ENCODE measurements at regions not wholly inside any gene's neighbourhood (a gene's known extent, or its start where the extent isn't known, plus 50 kb on each side); places are given as distances from the start of the nearest gene placed in this dataset.
A peak's percentile ranks its signal among the peaks of the same experiment; 100 is the strongest.

- intact Hi-C loops (cut with DNase I) = no loop called here
- Histone ChIP-seq H3K9me3 (no peaks in the 10 kb centered on the region), H3K27me3 (no peaks in the 10 kb centered on the region), H3K4me1 (no peaks in the 10 kb centered on the region), H3K36me3 (no peaks in the 10 kb centered on the region), H3K27ac (no peak overlapping the region), H3K4me3 (no peak overlapping the region)
- DNase-seq (no peak), ATAC-seq (no peak)
- TF ChIP-seq, protein P1, sequence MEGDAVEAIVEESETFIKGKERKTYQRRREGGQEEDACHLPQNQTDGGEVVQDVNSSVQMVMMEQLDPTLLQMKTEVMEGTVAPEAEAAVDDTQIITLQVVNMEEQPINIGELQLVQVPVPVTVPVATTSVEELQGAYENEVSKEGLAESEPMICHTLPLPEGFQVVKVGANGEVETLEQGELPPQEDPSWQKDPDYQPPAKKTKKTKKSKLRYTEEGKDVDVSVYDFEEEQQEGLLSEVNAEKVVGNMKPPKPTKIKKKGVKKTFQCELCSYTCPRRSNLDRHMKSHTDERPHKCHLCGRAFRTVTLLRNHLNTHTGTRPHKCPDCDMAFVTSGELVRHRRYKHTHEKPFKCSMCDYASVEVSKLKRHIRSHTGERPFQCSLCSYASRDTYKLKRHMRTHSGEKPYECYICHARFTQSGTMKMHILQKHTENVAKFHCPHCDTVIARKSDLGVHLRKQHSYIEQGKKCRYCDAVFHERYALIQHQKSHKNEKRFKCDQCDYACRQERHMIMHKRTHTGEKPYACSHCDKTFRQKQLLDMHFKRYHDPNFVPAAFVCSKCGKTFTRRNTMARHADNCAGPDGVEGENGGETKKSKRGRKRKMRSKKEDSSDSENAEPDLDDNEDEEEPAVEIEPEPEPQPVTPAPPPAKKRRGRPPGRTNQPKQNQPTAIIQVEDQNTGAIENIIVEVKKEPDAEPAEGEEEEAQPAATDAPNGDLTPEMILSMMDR (IDR thresholded peaks at IDR 0.05) = no peak
Observed at GRCh38 chr6:144647406-144647964, 362.4 kb downstream of the UTRN start.

GRCh38 chr6:144647971-144648651 is 363.0 kb downstream of the UTRN start:
- Histone ChIP-seq H3K27me3 (no peaks in the 10 kb centered on the region), H3K9me3 (no peaks in the 10 kb centered on the region), H3K4me1 (no peaks in the 10 kb centered on the region), H3K27ac (no peak overlapping the region), H3K4me3 (no peak overlapping the region), H3K36me3 (no peaks in the 10 kb centered on the region)
- TF ChIP-seq, protein P1 (IDR thresholded peaks at IDR 0.05) = no peak
- DNase-seq (no peak), ATAC-seq (no peak)
- intact Hi-C loops (cut with DNase I) = no loop called here

- ATAC-seq = no peak
- no peaks in the 10 kb centered on the region for H3K27me3 ChIP-seq
- peaks cover 0 to 7% of the 10 kb centered on the region in 2 donors for H3K4me1 ChIP-seq
- TF ChIP-seq, protein P1 (IDR thresholded peaks at IDR 0.05) = no peak
- no peak for DNase-seq
- intact Hi-C loops (cut with DNase I) = no loop called here
- H3K9me3 ChIP-seq = no peaks in the 10 kb centered on the region
- H3K27ac ChIP-seq = no peak overlapping the region
- H3K4me3 ChIP-seq = no peak overlapping the region
- H3K36me3 ChIP-seq = no peaks in the 10 kb centered on the region
Observed at GRCh38 chr6:144649085-144649484, 363.9 kb downstream of the UTRN start.

DNA sequence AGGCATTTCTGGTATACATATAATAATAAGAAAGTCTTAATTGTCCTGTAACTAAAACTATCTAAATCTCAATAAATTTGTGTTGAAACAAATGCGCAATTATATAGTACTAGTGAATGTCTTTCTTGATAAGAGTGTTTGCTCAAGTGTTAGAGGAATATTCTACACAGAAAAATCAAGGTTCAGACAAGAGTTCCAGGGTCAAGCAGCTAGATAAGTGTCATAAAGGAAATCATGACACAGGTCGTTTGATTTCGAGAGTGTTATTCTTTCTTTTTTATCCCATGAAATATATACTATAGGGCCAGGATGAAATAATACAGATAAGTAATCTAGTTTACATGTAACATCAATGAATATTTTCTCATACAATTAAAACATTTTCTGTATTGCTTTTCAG is 366.1 kb downstream of the UTRN start:
- Histone ChIP-seq H3K27me3 (no peaks in the 10 kb centered on the region), H3K4me3 (no peak overlapping the region), H3K36me3 (no peaks in the 10 kb centered on the region), H3K27ac (no peak overlapping the region), H3K4me1 (peaks cover 0 to 11% of the 10 kb centered on the region in 2 donors), H3K9me3 (no peaks in the 10 kb centered on the region)
- TF ChIP-seq, protein P1 (IDR thresholded peaks at IDR 0.05) = no peak
- ATAC-seq = peak; percentile 48
- intact Hi-C loops (cut with DNase I) = no loop called here
- DNase-seq = no peak

DNA sequence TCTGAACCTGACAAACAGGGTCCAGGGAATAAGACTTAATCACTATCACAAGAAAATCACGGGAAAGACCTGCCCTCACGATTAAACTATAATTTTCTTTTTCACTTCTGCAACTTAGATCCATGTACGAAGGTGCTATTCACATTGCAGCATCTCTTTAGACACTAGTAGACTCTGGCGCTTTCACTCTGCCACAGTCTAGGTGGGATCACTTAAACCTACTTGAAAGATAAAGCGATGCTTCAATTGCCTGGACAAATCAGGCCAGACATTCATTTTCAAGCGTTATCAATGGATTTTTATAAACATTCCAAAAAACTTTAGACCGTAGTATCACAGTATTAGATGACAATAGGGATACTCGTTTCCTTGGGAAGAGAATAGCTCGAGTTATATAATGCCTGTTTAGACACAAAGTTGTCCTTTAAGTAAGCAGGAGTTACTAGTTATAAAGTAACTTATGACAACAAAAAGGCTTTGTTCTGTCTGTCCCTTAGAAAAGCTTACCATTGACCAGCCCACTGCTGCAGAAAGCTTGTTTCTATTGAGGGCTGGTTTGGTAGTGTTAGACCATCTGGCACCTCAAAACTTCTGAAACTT is 367.3 kb downstream of the UTRN start:
- ATAC-seq (no peak), DNase-seq (no peak)
- intact Hi-C loops (cut with DNase I) = no loop called here
- H3K27me3 ChIP-seq = no peaks in the 10 kb centered on the region
- no peaks in the 10 kb centered on the region for H3K36me3 ChIP-seq
- no peak overlapping the region for H3K27ac ChIP-seq
- H3K9me3 ChIP-seq = no peaks in the 10 kb centered on the region
- H3K4me3 ChIP-seq = no peak overlapping the region
- H3K4me1 ChIP-seq = peaks cover 0 to 11% of the 10 kb centered on the region in 2 donors
- TF ChIP-seq, protein P1 (IDR thresholded peaks at IDR 0.05) = no peak
